Upper lobe of right lung (tissue), 1 donor: ENCODE measurements at regions not wholly inside any gene's neighbourhood (a gene's known extent, or its start where the extent isn't known, plus 50 kb on each side); places are given as distances from the start of the nearest gene placed in this dataset.

Source experiments
- ATAC-seq: fragments of 200-7000 bp; cut with Tn5 transposase; one replicate; pipeline ENCODE4 v1.9.1; 2020; ENCODE audit warnings: mild to moderate bottlenecking, moderate library complexity
- DNase-seq: peaks from one replicate; pipeline ENCODE4 v3.0.0-alpha.2; 2020
- H3K27ac ChIP-seq: fragments of 200-600 bp; one replicate; pipeline ENCODE4 v1.8.0; 2022
- H3K27me3 ChIP-seq: fragments of 200-600 bp; one replicate; pipeline ENCODE4 v1.8.0; 2022; ENCODE audit warnings: mild to moderate bottlenecking
- H3K36me3 ChIP-seq: fragments of 200-600 bp; one replicate; pipeline ENCODE4 v1.8.0; 2022
- H3K4me1 ChIP-seq: fragments of 200-600 bp; one replicate; pipeline ENCODE4 v1.8.0; 2022
- H3K4me3 ChIP-seq: fragments of 200-600 bp; one replicate; pipeline ENCODE4 v1.8.0; 2022; ENCODE audit warnings: mild to moderate bottlenecking
- H3K9me3 ChIP-seq: fragments of 200-600 bp; one replicate; pipeline ENCODE4 v1.8.0; 2022
- CTCF ChIP-seq: fragments of 200-600 bp; IDR thresholded peaks from one replicate; pipeline ENCODE4 v1.8.0; 2022; ENCODE audit warnings: antibody characterized with exemption
- intact Hi-C: fragments of 100-400 bp; cut with DNase I; formaldehyde crosslinking; loops from one replicate; pipeline ENCODE4 v1.11.0; 2022
- donor health status: DM: no; HTN: yes; CAD: no; lungs with severe emphysema.

GRCh38 chr13:95480791-95481780, 71.4 kb upstream of the CLDN10 start:
- no peaks in the 10 kb centered on the region for H3K9me3 ChIP-seq
- intact Hi-C loops: no loop called here
- H3K36me3 ChIP-seq: no peaks in the 10 kb centered on the region
- TF ChIP-seq CTCF: no peak
- ATAC-seq (no peak), DNase-seq (no peak)
- no peak overlapping the region for H3K4me3 ChIP-seq
- no peaks in the 10 kb centered on the region for H3K27me3 ChIP-seq
- no peaks in the 10 kb centered on the region for H3K4me1 ChIP-seq
- no peak overlapping the region for H3K27ac ChIP-seq

DNA sequence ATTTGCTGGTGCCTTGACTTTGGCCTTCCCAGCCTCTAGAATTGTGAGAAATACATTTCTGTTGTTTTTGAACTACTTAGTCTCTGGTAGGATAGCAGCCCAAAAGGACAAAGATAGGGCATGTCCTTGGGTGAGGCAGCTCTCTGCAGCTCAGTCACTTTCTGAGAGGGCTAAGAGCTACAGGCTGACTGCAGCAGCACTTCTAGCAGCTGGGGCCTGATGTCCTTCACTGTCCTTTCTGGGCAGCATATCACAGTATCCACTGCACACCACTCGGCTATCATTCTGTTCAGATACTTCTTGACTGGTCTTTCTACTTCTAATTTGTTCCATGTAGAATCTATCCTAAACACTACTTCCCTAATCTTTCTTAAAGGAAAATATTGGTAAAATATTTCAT, 68.5 kb upstream of the CLDN10 start:
- ATAC-seq: no peak
- H3K27me3 ChIP-seq: no peaks in the 10 kb centered on the region
- no peak for DNase-seq
- H3K4me3 ChIP-seq: no peak overlapping the region
- intact Hi-C loops: no loop called here
- no peaks in the 10 kb centered on the region for H3K36me3 ChIP-seq
- H3K9me3 ChIP-seq: no peaks in the 10 kb centered on the region
- H3K27ac ChIP-seq: no peak overlapping the region
- TF ChIP-seq CTCF: no peak
- no peaks in the 10 kb centered on the region for H3K4me1 ChIP-seq

DNA sequence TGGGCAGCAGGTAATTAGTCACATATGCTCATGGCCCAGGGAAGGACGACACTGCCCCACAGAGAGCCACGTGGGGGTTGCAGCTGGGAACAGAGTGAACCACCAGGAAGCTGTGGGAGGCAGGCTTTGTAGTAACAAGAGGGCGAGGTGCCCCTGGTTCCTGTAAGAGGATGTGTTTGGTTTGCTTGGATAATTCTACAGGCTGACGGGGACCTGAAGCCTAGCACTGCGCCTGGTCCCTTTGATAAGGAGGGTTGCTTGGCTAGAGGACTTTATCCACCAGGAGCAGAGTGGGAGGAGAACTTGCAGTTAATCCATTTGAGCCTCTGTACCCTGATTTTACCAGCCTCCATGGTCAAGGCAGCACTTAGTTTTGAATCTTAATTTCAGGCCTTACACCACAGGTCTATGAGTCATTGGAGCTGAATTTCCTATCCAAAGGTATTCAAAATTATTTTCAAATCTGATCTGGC, 67.4 kb upstream of the CLDN10 start:
- no peak for DNase-seq
- Histone ChIP-seq H3K4me1 (no peaks in the 10 kb centered on the region), H3K36me3 (no peaks in the 10 kb centered on the region), H3K9me3 (no peaks in the 10 kb centered on the region), H3K27me3 (no peaks in the 10 kb centered on the region), H3K27ac (no peak overlapping the region), H3K4me3 (no peak overlapping the region)
- intact Hi-C loops: no loop called here
- ATAC-seq: no peak
- no peak for TF ChIP-seq CTCF

DNA sequence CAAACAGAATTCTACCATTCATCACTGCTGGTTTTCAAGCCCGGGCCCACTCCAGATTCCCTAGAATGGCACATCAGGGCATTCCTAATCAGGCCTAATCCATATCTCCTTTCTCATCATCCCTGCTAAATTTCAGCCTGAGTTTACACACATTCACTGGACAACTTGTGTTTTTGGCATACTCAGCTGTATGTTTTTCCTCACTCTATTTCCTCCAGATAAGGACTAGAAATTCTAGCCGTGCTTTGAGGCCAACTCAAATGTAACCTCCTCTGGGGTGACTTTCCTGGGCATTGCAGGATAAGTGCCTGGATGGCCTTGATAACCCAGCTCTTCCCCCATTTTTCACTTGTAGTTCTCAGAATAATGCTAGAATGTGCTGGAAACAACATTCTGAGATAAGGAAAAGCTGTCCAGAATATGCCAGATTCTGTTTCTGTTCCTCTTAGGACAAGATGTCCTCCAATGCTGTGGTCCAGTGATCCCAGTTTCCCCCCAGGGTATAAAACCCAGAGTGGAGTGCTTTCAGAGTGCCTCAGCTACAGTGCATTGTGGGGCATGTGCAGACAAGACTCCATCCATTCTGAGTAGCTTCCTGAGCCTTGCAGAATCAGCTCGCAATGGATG, 66.9 kb upstream of the CLDN10 start:
- Histone ChIP-seq H3K4me1 (no peaks in the 10 kb centered on the region), H3K36me3 (no peaks in the 10 kb centered on the region), H3K9me3 (no peaks in the 10 kb centered on the region), H3K4me3 (no peak overlapping the region), H3K27me3 (no peaks in the 10 kb centered on the region), H3K27ac (no peak overlapping the region)
- DNase-seq (no peak), ATAC-seq (no peak)
- no peak for TF ChIP-seq CTCF
- intact Hi-C loops: no loop called here

DNA sequence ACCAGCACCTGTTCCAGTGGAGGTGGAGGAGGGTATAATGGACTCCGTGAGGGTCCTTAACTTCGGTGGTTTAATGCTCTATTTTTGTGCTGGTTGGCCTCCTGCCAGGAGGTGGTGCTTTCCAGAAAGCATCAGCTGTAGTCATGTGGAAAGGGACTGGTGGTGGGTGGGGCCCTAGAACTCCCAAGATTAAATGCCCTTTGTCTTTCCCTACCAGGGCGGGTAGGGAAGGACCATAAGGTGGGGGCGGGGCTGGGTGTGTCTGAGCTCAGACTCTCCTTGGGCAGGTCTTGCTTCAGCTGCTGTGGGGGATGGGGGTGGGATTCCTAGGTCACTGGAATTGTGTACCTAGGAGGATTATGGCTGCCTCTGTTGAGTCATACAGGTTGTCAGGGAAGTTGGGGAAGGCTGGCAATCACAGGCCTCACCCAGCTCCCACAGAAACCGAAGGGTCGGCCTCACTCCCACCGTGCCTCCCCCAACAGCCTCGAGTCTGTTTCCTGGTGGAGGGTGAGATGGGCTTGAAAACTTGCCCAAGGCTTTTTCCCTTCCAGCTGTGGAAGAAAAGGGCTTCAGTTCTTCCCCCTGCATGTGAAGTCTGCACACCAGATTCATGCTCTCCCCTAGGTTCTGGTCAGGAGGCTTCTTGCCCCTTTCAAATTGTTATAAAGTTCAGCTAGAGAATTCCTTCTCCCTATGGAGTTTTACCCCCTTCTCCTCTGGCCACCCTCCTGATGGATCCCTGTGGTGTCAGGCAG, 60.3 kb upstream of the CLDN10 start:
- ATAC-seq: no peak

More for the DNA sequence above, 60.3 kb upstream of the CLDN10 start:
- Histone ChIP-seq H3K9me3 (no peaks in the 10 kb centered on the region), H3K4me3 (no peak overlapping the region), H3K4me1 (no peaks in the 10 kb centered on the region), H3K27me3 (no peaks in the 10 kb centered on the region), H3K36me3 (no peaks in the 10 kb centered on the region), H3K27ac (no peak overlapping the region)
- intact Hi-C loops: no loop called here
- TF ChIP-seq CTCF: no peak
- no peak for DNase-seq
